GM12891 (cell line): ENCODE measurements at regions not wholly inside any gene's neighbourhood (a gene's known extent, or its start where the extent isn't known, plus 50 kb on each side); places are given as distances from the start of the nearest gene placed in this dataset.

Experiments
- POLR2A ChIP-seq: IDR thresholded peaks from 2 replicates; pipeline ENCODE4 v1.6.1; 2011; ENCODE audit warnings: low read depth, low read length, control low read depth
- POLR2AphosphoS5 ChIP-seq: IDR thresholded peaks from 2 replicates; pipeline ENCODE4 v1.6.1; 2011; ENCODE audit warnings: low read depth, low read length, control low read depth
- TAF1 ChIP-seq: IDR thresholded peaks from 2 replicates; pipeline ENCODE4 v1.6.1; 2011; ENCODE audit warnings: low read depth, low read length, control low read depth

- TF ChIP-seq TAF1 (no peak), POLR2A (no peak), POLR2AphosphoS5 (no peak)
Observed at GRCh38 chr7:67518580-67518979, 521.9 kb downstream of the TYW1 start.
